Tibial nerve (tissue), 4 donors: ENCODE measurements at regions not wholly inside any gene's neighbourhood (a gene's known extent, or its start where the extent isn't known, plus 50 kb on each side); places are given as distances from the start of the nearest gene placed in this dataset.
A peak's percentile ranks its signal among the peaks of the same experiment; 100 is the strongest.

Experiments
- DNase-seq, 2 donors: peaks; one replicate each; pipeline ENCODE4 v3.0.0-alpha.2; 2019; ENCODE audit warnings: low spot score in 2 of 2
- H3K27ac ChIP-seq, 4 donors: fragments of 200-600 bp; sonication (generic) in 3 of 4; one replicate each; pipeline ENCODE4 v1.5.1; 2017 to 2019; ENCODE audit warnings: mild to moderate bottlenecking in 1 of 4
- H3K27me3 ChIP-seq, 2 donors: fragments of 200-600 bp; sonication (generic) in 1 of 2; one replicate each; pipeline versions ENCODE4 v1.5.1 to v1.6.0; 2017 to 2019
- H3K36me3 ChIP-seq, 3 donors: fragments of 200-600 bp; sonication (generic); one replicate each; pipeline ENCODE4 v1.5.1; 2018 to 2019
- H3K4me1 ChIP-seq, 4 donors: fragments of 200-600 bp; sonication (generic) in 3 of 4; one replicate each; pipeline ENCODE4 v1.5.1; 2017 to 2019
- H3K4me3 ChIP-seq, 4 donors: fragments of 200-600 bp; sonication (generic) in 3 of 4; one replicate each; pipeline ENCODE4 v1.5.1; 2017 to 2019; ENCODE audit warnings: mild to moderate bottlenecking in 1 of 4, moderate library complexity in 1 of 4
- H3K9me3 ChIP-seq, 4 donors: fragments of 200-600 bp; sonication (generic) in 3 of 4; one replicate each; pipeline ENCODE4 v1.5.1; 2017 to 2019
- EP300 ChIP-seq, 2 donors: sonication (generic); formaldehyde crosslinking; IDR thresholded peaks; one replicate each; pipeline ENCODE4 v1.6.1; 2017; ENCODE audit warnings: antibody characterized with exemption in 2 of 2, mild to moderate bottlenecking in 1 of 2
- POLR2A ChIP-seq, 2 donors: fragments of 450-650 bp; IDR thresholded peaks; one replicate each; pipeline ENCODE4 v1.6.1; 2017; ENCODE audit warnings: antibody characterized with exemption in 2 of 2, mild to moderate bottlenecking in 2 of 2, moderate library complexity in 2 of 2
- WGBS, 2 donors: methylation state at CpG; one replicate each; pipeline ENCODE4 v1.1.5; 2018; 5-methylcytosine and 5-hydroxymethylcytosine counted together
- TF ChIP-seq, protein P1 (sequence below), 5 experiments: fragments of 200-600 bp in 3 of 5; fragments of 450-650 bp in 2 of 5; sonication (generic) in 3 of 5; IDR thresholded peaks; one replicate each; pipeline ENCODE4 v1.5.1; 2016 to 2019; ENCODE audit warnings: antibody characterized with exemption in 5 of 5, mild to moderate bottlenecking in 3 of 5, moderate library complexity in 2 of 5

DNA sequence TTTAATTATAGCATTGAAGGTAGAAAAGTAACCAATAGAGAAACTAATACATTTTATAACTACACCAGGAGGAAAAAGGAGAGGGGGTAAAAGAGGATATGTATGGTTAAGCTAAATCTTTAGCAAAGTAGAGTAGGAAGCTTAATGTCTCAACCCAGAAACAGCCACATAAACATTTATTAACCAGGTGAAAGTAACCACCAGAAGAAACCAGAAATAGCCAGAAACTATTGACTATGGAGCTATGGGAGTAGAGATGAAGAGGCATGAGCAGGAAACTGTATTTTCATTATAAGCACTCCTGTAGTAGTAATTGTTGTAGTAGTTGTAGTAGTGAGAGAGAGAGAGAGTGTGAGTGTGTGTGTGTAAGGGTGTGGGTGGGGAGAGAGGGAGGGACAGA, 617.5 kb upstream of the CHAC2 start:
- Histone ChIP-seq H3K4me3 (no peak overlapping the region), H3K4me1 (no peaks in the 10 kb centered on the region), H3K9me3 (peaks cover 0 to 2% (median 0%) of the 10 kb centered on the region in 4 donors), H3K27ac (no peak overlapping the region), H3K36me3 (no peaks in the 10 kb centered on the region), H3K27me3 (no peaks in the 10 kb centered on the region)
- DNase-seq, result no peak
- TF ChIP-seq POLR2A (IDR thresholded peaks at IDR 0.05) (no peak), EP300 (IDR thresholded peaks at IDR 0.05) (no peak)
- TF ChIP-seq, protein P1, sequence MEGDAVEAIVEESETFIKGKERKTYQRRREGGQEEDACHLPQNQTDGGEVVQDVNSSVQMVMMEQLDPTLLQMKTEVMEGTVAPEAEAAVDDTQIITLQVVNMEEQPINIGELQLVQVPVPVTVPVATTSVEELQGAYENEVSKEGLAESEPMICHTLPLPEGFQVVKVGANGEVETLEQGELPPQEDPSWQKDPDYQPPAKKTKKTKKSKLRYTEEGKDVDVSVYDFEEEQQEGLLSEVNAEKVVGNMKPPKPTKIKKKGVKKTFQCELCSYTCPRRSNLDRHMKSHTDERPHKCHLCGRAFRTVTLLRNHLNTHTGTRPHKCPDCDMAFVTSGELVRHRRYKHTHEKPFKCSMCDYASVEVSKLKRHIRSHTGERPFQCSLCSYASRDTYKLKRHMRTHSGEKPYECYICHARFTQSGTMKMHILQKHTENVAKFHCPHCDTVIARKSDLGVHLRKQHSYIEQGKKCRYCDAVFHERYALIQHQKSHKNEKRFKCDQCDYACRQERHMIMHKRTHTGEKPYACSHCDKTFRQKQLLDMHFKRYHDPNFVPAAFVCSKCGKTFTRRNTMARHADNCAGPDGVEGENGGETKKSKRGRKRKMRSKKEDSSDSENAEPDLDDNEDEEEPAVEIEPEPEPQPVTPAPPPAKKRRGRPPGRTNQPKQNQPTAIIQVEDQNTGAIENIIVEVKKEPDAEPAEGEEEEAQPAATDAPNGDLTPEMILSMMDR (IDR thresholded peaks at IDR 0.05), result no peak

DNA sequence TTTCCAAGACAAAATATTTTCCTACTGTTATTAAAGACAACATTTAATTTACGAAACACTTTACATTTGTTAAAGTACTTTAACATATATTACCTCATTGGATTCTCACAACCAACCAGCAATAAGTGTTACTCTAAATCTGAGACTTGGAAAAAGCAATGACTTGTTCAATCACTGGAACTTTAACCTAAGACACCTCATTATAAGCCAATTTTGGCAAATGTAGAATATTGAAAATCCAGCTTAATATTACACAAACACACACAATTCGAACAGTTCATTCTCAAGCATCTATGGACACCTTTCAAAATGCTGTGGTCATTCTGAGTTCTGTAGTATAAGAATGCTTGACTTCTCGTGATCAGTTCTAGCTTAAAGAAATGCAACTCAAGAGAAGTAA, 619.4 kb upstream of the CHAC2 start:
- Histone ChIP-seq H3K27me3 (no peaks in the 10 kb centered on the region), H3K36me3 (no peaks in the 10 kb centered on the region), H3K4me1 (no peaks in the 10 kb centered on the region), H3K27ac (no peak overlapping the region), H3K4me3 (no peak overlapping the region), H3K9me3 (no peaks in the 10 kb centered on the region)
- WGBS, 2 donors, result 31 to 32% methylated on average over 3 of the region's 3 CpGs
- no peak for DNase-seq
- TF ChIP-seq, protein P1 (IDR thresholded peaks at IDR 0.05), result no peak
- no peak for TF ChIP-seq POLR2A (IDR thresholded peaks at IDR 0.05)
- no peak for TF ChIP-seq EP300 (IDR thresholded peaks at IDR 0.05)

DNA sequence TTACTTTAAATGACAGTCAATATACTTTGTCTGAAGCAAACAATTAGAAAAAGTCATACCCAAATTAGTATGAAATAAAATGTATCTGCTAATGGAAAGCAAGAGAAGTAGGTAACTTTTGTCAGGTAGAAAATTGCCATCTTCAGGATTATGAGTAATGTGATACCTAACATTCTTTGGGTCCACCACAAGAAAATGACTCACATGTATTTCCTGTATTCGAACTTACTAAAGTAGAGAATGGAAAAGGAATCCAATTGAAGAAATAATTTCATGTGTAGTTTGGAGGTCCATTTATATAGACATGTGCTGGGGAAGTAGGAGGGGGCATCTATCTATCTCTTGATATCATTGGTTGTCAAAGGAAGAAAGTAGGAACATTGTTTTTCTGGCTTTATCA, 636.2 kb upstream of the CHAC2 start:
- no peak for DNase-seq
- H3K36me3 ChIP-seq, result no peaks in the 10 kb centered on the region
- no peak overlapping the region for H3K4me3 ChIP-seq
- 86 to 87% methylated on average over 1 of the region's 1 CpG for WGBS, 2 donors
- no peaks in the 10 kb centered on the region for H3K27me3 ChIP-seq
- H3K9me3 ChIP-seq, result no peaks in the 10 kb centered on the region
- H3K27ac ChIP-seq, result peak overlapping the region in 1 of 4 donors; percentile 76
- TF ChIP-seq POLR2A (IDR thresholded peaks at IDR 0.05) (no peak), EP300 (IDR thresholded peaks at IDR 0.05) (no peak)
- TF ChIP-seq, protein P1 (IDR thresholded peaks at IDR 0.05), result no peak
- no peaks in the 10 kb centered on the region for H3K4me1 ChIP-seq

DNA sequence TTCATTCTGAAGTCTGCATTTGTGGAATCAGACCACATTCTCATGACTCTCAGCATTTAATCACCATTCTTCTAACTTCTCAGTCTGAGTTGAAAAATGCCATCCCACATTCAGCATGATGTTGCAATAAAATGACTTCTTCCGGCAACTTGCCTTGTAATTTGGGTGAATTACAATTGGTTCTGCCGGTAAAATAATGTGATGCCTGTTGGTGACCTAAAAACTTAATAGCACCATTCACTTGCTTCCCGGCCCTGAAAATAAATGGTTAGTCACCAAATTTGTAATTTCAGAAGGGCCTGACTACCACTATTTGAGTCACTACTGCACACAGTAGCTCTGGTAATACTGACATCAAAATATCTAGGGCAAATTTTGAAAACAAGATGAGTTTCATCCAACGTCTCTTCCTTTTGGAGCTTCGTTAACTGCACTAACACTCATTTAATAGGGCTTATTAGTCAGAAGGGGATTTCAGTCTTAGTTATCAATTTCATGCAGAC, 637.1 kb upstream of the CHAC2 start:
- Histone ChIP-seq H3K9me3 (no peaks in the 10 kb centered on the region), H3K36me3 (no peaks in the 10 kb centered on the region), H3K4me1 (no peaks in the 10 kb centered on the region), H3K4me3 (no peak overlapping the region), H3K27ac (peak overlapping the region in 2 of 4 donors; percentile 32 to 80), H3K27me3 (no peaks in the 10 kb centered on the region)
- TF ChIP-seq POLR2A (IDR thresholded peaks at IDR 0.05) (no peak), EP300 (IDR thresholded peaks at IDR 0.05) (no peak)
- TF ChIP-seq, protein P1 (IDR thresholded peaks at IDR 0.05), result no peak
- 53 to 56% methylated on average over 5 of the region's 5 CpGs for WGBS, 2 donors
- no peak for DNase-seq

DNA sequence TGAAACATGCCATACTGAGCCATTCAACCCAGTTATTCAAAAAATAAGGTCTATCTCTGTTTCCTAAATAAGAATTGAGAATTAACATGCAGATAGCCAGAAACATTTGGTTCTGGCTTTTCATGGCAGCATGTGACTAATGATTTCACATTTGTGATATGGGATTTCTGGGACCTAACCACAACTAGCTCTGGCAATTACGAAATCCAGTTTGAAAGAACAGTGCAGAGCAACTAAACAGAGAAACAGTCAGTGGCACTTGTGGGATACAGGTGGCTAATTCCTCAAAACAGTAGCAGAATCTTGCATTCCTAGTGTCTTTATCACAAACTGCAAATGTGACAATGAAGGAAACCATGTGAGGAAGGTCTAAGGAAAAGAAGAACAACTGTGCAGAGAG, 637.8 kb upstream of the CHAC2 start:
- no peak for DNase-seq
- TF ChIP-seq EP300 (IDR thresholded peaks at IDR 0.05) (peak in 1 of 2 donors; percentile 16), POLR2A (IDR thresholded peaks at IDR 0.05) (no peak)
- TF ChIP-seq, protein P1 (IDR thresholded peaks at IDR 0.05), result no peak
- peak overlapping the region in 3 of 4 donors; percentile 32 to 80 (median 44) for H3K27ac ChIP-seq
- H3K36me3 ChIP-seq, result no peaks in the 10 kb centered on the region
- H3K4me3 ChIP-seq, result no peak overlapping the region
- 70 to 76% methylated on average over 1 of the region's 1 CpG for WGBS, 2 donors
- H3K4me1 ChIP-seq, result no peaks in the 10 kb centered on the region
- H3K9me3 ChIP-seq, result no peaks in the 10 kb centered on the region
- no peaks in the 10 kb centered on the region for H3K27me3 ChIP-seq
